ENCODE measurements at regions not wholly inside any gene's neighbourhood (a gene's known extent, or its start where the extent isn't known, plus 50 kb on each side); places are given as distances from the start of the nearest gene placed in this dataset.

DNA sequence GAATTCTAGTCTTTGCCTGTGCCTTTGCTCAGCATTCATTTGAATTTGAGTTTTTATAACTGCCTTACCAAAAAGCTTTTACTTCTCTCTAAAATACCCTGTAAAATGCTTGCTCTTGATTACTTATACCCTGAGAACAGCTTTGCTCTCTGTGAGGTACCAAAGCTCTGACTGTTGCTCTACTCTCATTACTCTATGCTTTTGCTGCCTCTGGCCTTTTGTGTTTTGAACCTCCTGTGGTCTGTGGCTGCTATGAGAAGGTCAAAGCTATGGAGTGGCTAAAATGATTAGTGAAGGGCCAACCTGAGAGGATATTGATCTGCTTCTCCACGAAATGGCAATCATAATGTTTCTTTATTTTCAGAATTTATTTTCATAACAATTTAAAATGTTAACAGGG is 375.6 kb upstream of the IMPG1 start:
- DNase-seq (ENCODE audit: low read depth, low spot score) = no peak
- BruUV-seq (replicated peaks) = no TSS peak
- no peak overlapping the region for H3K9ac ChIP-seq (ENCODE audit: low read length)
- no peaks in the 10 kb centered on the region for H3K9me3 ChIP-seq (ENCODE audit: control insufficient read depth in 1 of 2, insufficient read depth in 1 of 2, low read depth in 1 of 2, low read length in 2 of 2)
- no peaks in the 10 kb centered on the region for H3K27me3 ChIP-seq (ENCODE audit: insufficient read depth, low read length)
- intact Hi-C loops (cut with micrococcal nuclease) = no loop called here
- no peak overlapping the region for H3K27ac ChIP-seq (ENCODE audit: low read depth, low read length)
- no peak overlapping the region for H3K4me2 ChIP-seq (ENCODE audit: low read length)
- ChIA-PET POLR2A (no interaction called here), RAD21 (ENCODE audit: low non-redundant PET in 1 of 2, low total read pairs in 2 of 2, uncharacterized antibody in 2 of 2, unreplicated experiment in 2 of 2) (no interaction called here), CTCF (no interaction called here)
- no peaks in the 10 kb centered on the region for H3K9me2 ChIP-seq (ENCODE audit: insufficient read depth)
- H3K4me1 ChIP-seq (ENCODE audit: control insufficient read depth in 1 of 2, insufficient read depth in 2 of 2, low read length in 2 of 2) = no peaks in the 10 kb centered on the region
- H3K79me2 ChIP-seq (ENCODE audit: insufficient read depth, low read length) = no peaks in the 10 kb centered on the region
- H2AFZ ChIP-seq (ENCODE audit: low read depth, low read length, poor library complexity, severe bottlenecking) = no peak overlapping the region
- H4K20me1 ChIP-seq (ENCODE audit: insufficient read depth) = no peaks in the 10 kb centered on the region
- H3K4me3 ChIP-seq (replicated peaks in 1 of 2; ENCODE audit: low read depth in 1 of 2, low read length in 2 of 2) = no peak overlapping the region
- ATAC-seq = no peak
- H3K36me3 ChIP-seq (ENCODE audit: control insufficient read depth in 1 of 2, insufficient read depth in 2 of 2, low read length in 2 of 2) = no peaks in the 10 kb centered on the region
- TF ChIP-seq ATF3 (IDR thresholded peaks at IDR 0.05) = no peak

- no peak for DNase-seq (ENCODE audit: low read depth, low spot score)
- CTCF ChIA-PET = no interaction called here
- TF ChIP-seq JUND (IDR thresholded peaks at IDR 0.05) (no peak), POLR2AphosphoS5 (IDR thresholded peaks at IDR 0.05; ENCODE audit: low read depth, low read length) (no peak), ELF1 (IDR thresholded peaks at IDR 0.05; ENCODE audit: borderline replicate concordance, low read depth) (no peak), FOSL1 (IDR thresholded peaks at IDR 0.05; ENCODE audit: low read depth) (no peak), SRF (IDR thresholded peaks at IDR 0.05; ENCODE audit: low read depth) (no peak), SP1 (IDR thresholded peaks at IDR 0.05; ENCODE audit: low read depth) (no peak), CEBPB (IDR thresholded peaks at IDR 0.05; ENCODE audit: low read depth) (no peak), EZH2phosphoT487 (IDR thresholded peaks at IDR 0.05; ENCODE audit: borderline replicate concordance) (no peak), RAD21 (IDR thresholded peaks at IDR 0.05; ENCODE audit: low read depth) (no peak), ZFX (IDR thresholded peaks at IDR 0.05) (no peak), CBX3 (IDR thresholded peaks at IDR 0.05; ENCODE audit: low read depth) (no peak)
- TF ChIP-seq, protein P1, sequence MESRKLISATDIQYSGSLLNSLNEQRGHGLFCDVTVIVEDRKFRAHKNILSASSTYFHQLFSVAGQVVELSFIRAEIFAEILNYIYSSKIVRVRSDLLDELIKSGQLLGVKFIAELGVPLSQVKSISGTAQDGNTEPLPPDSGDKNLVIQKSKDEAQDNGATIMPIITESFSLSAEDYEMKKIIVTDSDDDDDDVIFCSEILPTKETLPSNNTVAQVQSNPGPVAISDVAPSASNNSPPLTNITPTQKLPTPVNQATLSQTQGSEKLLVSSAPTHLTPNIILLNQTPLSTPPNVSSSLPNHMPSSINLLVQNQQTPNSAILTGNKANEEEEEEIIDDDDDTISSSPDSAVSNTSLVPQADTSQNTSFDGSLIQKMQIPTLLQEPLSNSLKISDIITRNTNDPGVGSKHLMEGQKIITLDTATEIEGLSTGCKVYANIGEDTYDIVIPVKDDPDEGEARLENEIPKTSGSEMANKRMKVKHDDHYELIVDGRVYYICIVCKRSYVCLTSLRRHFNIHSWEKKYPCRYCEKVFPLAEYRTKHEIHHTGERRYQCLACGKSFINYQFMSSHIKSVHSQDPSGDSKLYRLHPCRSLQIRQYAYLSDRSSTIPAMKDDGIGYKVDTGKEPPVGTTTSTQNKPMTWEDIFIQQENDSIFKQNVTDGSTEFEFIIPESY (IDR thresholded peaks at IDR 0.05; ENCODE audit: extremely low read depth, insufficient replicate concordance, low read length) = no peak
- TF ChIP-seq, protein P2, sequence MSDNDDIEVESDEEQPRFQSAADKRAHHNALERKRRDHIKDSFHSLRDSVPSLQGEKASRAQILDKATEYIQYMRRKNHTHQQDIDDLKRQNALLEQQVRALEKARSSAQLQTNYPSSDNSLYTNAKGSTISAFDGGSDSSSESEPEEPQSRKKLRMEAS (IDR thresholded peaks at IDR 0.05) = no peak
- TF ChIP-seq, protein P3, sequence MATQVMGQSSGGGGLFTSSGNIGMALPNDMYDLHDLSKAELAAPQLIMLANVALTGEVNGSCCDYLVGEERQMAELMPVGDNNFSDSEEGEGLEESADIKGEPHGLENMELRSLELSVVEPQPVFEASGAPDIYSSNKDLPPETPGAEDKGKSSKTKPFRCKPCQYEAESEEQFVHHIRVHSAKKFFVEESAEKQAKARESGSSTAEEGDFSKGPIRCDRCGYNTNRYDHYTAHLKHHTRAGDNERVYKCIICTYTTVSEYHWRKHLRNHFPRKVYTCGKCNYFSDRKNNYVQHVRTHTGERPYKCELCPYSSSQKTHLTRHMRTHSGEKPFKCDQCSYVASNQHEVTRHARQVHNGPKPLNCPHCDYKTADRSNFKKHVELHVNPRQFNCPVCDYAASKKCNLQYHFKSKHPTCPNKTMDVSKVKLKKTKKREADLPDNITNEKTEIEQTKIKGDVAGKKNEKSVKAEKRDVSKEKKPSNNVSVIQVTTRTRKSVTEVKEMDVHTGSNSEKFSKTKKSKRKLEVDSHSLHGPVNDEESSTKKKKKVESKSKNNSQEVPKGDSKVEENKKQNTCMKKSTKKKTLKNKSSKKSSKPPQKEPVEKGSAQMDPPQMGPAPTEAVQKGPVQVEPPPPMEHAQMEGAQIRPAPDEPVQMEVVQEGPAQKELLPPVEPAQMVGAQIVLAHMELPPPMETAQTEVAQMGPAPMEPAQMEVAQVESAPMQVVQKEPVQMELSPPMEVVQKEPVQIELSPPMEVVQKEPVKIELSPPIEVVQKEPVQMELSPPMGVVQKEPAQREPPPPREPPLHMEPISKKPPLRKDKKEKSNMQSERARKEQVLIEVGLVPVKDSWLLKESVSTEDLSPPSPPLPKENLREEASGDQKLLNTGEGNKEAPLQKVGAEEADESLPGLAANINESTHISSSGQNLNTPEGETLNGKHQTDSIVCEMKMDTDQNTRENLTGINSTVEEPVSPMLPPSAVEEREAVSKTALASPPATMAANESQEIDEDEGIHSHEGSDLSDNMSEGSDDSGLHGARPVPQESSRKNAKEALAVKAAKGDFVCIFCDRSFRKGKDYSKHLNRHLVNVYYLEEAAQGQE (IDR thresholded peaks at IDR 0.05; ENCODE audit: low read depth) = no peak
Measured at GRCh38 chr6:76441875-76442274, 369.4 kb upstream of the IMPG1 start.

More at GRCh38 chr6:76441875-76442274, 369.4 kb upstream of the IMPG1 start:
- Histone ChIP-seq H3K4me2 (ENCODE audit: low read length) (no peak overlapping the region), H3K9me2 (ENCODE audit: insufficient read depth) (no peaks in the 10 kb centered on the region), H3K36me3 (ENCODE audit: control insufficient read depth in 1 of 2, insufficient read depth in 2 of 2, low read length in 2 of 2) (no peaks in the 10 kb centered on the region), H4K20me1 (ENCODE audit: insufficient read depth) (no peaks in the 10 kb centered on the region), H3K27me3 (ENCODE audit: insufficient read depth, low read length) (no peaks in the 10 kb centered on the region), H3K9ac (ENCODE audit: low read length) (no peak overlapping the region), H3K4me3 (replicated peaks in 1 of 2; ENCODE audit: low read depth in 1 of 2, low read length in 2 of 2) (no peak overlapping the region), H3K9me3 (ENCODE audit: control insufficient read depth in 1 of 2, insufficient read depth in 1 of 2, low read depth in 1 of 2, low read length in 2 of 2) (no peaks in the 10 kb centered on the region), H3K27ac (ENCODE audit: low read depth, low read length) (no peak overlapping the region), H2AFZ (ENCODE audit: low read depth, low read length, poor library complexity, severe bottlenecking) (no peak overlapping the region), H3K4me1 (ENCODE audit: control insufficient read depth in 1 of 2, insufficient read depth in 2 of 2, low read length in 2 of 2) (no peaks in the 10 kb centered on the region), H3K79me2 (ENCODE audit: insufficient read depth, low read length) (no peaks in the 10 kb centered on the region)
- no TSS peak for BruUV-seq (replicated peaks)
- ChIA-PET POLR2A (no interaction called here), RAD21 (ENCODE audit: low non-redundant PET in 1 of 2, low total read pairs in 2 of 2, uncharacterized antibody in 2 of 2, unreplicated experiment in 2 of 2) (no interaction called here)
- intact Hi-C loops (cut with micrococcal nuclease) = no loop called here
- no peak for ATAC-seq
